GM19395 (cell line): ENCODE measurements at regions not wholly inside any gene's neighbourhood (a gene's known extent, or its start where the extent isn't known, plus 50 kb on each side); places are given as distances from the start of the nearest gene placed in this dataset.
"Not testable (repeated sequence)": the region's sequence is repeated elsewhere in the genome, so short reads cannot be mapped to it uniquely, and the experiment has no call there.

Experiments
- ATAC-seq: cut with Tn5 transposase; IDR thresholded peaks from one replicate; pipeline ENCODE4 v1.9.1; 2021; ENCODE audit warnings: mild to moderate bottlenecking, moderate library complexity; ENCODE audit not compliant: unreplicated experiment

GRCh38 chr3:144771381-144771870 lies 799.8 kb downstream of the DIPK2A start:
- no peak for ATAC-seq

- ATAC-seq: no peak
These were observed 800.7 kb downstream of the DIPK2A start for GRCh38 chr3:144772372-144772771.

GRCh38 chr3:144773350-144773749 lies 801.7 kb downstream of the DIPK2A start:
- no peak for ATAC-seq

- no peak for ATAC-seq
These were observed 803.3 kb downstream of the DIPK2A start for GRCh38 chr3:144774897-144775296.

GRCh38 chr3:144775551-144775950 lies 803.9 kb downstream of the DIPK2A start:
- no peak for ATAC-seq

GRCh38 chr3:144777906-144778305 lies 806.3 kb downstream of the DIPK2A start:
- no peak for ATAC-seq

- no peak for ATAC-seq
These were observed 819.4 kb downstream of the DIPK2A start for GRCh38 chr3:144791034-144791433.

- no peak for ATAC-seq
These were observed 830.3 kb downstream of the DIPK2A start for GRCh38 chr3:144801890-144802289.

GRCh38 chr3:144809380-144809779 lies 837.8 kb downstream of the DIPK2A start:
- no peak for ATAC-seq

GRCh38 chr3:144810160-144810559 lies 838.5 kb downstream of the DIPK2A start:
- ATAC-seq: peak; percentile 89

GRCh38 chr3:144815655-144816054 lies 844.0 kb downstream of the DIPK2A start:
- ATAC-seq: no peak

GRCh38 chr3:144816323-144816722 lies 844.7 kb downstream of the DIPK2A start:
- ATAC-seq: no peak

GRCh38 chr3:144818973-144819372 lies 847.4 kb downstream of the DIPK2A start:
- ATAC-seq: no peak

- not testable (repeated sequence) for ATAC-seq
These were observed 848.6 kb downstream of the DIPK2A start for GRCh38 chr3:144820232-144820631.

- no peak for ATAC-seq
These were observed 849.1 kb downstream of the DIPK2A start for GRCh38 chr3:144820726-144821125.

GRCh38 chr3:144821583-144821982 lies 850.0 kb downstream of the DIPK2A start:
- no peak for ATAC-seq

GRCh38 chr3:144822671-144823070 lies 851.0 kb downstream of the DIPK2A start:
- no peak for ATAC-seq

- no peak for ATAC-seq
These were observed 860.5 kb downstream of the DIPK2A start for GRCh38 chr3:144831955-144832716.

GRCh38 chr3:144839991-144840390 lies 868.4 kb downstream of the DIPK2A start:
- no peak for ATAC-seq

GRCh38 chr3:144840866-144841265 lies 869.2 kb downstream of the DIPK2A start:
- no peak for ATAC-seq

- ATAC-seq: no peak
These were observed 871.5 kb downstream of the DIPK2A start for GRCh38 chr3:144843099-144843498.

- ATAC-seq: no peak
These were observed 881.4 kb downstream of the DIPK2A start for GRCh38 chr3:144852999-144853398.

- ATAC-seq: not testable (repeated sequence)
These were observed 882.4 kb downstream of the DIPK2A start for GRCh38 chr3:144854020-144854419.
